ENCODE measurements at regions not wholly inside any gene's neighbourhood (a gene's known extent, or its start where the extent isn't known, plus 50 kb on each side); places are given as distances from the start of the nearest gene placed in this dataset.

DNA sequence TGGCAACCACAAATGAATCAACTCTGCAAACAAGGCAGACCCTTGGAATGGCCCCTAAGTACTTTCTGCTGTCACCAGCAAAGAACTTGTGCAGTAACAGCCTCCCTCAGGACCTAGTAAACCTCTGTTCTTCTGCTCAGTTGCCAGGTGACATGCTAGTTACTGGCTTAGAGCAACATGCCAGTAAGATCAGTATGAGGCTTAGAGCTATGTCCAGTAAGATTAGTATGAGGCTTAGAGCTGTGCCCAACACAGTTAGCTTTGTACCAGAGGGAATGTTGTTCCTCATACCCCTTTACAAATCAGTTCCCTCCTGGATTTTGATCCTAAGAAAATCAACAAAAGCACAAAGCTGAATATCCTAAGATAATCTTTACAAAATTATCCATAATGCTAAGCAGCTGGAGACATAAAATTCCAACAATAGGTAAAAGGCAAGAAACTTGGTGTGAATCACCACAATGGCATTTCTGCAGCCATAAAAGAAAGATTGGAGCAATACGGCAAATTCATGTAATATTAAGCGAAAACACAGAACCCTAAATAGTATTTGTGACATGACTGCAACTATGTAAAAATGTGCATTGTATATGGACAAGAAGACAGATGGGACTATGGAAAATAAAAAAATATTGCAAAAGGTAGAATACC lies 107.3 kb upstream of the LPP start:
- no peak for DNase-seq

DNA sequence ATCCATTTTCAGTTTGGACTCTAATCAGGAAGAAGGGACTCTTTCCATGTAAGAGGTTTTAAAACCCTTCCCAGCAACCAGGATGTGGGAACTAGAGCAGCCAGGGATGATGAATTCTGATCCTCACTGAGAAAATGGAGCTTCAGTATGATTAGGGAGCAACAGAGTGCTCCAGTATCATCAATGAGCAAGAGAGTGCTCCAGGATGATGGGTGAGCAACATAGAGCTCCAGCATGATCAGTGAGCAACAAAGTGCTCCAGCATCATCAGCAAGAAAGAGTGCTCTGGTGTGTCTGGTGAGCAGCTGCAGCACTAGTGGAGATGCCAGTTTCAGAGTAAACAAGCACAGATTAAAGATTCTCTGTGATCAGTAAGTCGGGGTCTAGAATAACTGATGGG lies 106.4 kb upstream of the LPP start:
- DNase-seq = no peak

DNA sequence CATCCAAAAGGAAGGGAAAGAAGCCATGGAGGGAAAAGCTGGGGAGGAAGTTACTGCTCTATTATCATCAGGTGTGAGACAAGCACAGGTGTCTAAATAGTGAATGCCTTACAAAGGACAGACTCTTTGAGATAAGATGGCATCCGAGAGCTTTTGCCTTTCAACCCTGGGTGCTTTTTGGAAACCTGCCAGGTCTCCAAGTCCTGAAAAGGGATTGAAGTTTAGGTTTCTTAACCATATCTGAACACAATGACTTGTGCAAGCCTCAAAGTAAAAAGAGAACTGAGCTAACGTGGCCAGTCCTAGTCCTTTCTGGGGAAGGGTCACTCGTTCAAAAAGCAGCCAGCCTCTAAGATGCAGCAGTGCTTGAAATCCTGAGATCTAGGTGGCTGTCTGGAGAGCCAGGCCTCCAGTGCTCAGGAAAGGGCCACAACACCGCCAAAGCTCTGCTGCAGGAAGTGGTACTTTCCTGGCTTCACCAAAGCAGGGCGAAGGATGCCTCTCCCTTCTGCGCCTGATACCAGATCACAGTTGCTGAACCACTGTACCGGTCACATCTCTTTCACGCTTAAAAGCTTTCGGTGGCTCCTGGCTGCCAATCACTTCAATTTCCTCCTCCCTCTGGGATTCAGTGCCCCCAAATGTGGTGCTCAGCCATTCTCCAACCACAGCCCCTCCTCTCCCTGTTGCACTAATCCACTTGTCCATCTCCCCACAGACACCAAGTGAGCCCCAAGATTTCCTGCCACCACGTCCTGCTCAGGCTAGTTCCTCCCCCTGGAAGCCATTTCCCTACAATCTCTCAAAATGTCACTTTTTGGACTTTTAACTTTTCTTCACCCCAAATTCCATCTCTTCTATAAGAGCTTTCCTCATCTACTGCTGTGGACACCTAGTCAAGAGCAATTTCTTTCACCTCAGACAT lies 104.1 kb upstream of the LPP start:
- DNase-seq = no peak

DNA sequence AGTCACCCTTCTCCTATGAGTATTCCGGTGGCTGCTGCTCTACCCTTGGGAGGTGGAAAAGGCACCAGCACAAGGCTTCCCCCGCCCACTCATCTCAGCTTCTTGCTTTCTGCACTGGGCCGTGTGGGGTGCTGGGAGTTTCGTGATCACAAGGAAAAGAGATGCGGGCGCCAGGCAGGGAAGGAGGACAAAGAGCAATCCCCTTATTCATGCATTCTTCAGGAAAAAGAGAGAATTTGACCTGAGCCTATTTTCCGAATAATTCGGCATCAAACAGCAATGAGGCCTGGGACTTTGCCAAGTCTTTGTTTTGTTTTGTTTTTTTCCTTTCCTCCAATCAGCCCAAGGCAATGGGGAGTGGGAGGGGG lies 102.2 kb upstream of the LPP start:
- DNase-seq = no peak

DNA sequence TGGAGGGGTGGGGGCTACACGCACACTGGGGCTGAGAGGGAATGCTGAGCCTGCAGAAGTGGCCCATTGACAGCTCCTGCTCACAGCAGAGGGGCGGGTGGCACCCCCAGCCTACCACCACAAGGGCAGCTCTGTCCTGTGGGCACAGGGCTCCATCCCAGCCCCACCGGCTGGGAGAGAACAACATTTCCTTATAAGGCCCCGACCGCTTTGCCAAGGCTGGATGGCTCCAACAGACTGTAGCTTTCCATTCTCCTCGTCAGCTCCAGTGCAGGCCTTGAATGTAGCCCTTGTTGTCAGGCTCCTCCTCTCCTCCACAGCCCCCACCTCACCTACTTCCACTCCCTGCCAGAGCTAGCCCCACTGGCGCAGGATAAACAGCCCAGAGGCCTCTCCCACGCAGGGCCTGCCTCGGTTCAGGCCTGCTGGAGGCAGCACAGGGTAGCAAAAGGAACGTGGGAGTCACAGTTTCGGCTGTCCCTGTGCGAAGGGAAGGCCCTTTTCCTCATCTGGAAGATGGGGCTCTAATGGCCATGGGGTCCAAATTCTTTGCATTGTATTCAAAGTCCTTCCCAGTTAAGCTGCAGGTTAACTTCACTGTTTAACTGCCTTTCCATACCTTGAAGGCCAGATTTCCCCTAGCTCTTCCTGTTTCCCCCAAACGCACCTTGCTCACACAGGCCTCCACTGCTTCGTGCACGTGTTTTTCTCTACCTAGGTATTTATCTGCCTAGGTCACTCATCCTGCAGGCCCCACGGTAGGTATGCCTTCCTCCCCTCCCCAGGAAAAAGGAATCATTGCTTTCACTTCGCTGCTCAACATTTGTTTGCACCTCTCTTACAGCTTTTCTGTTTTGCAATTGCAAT lies 101.6 kb upstream of the LPP start:
- no peak for DNase-seq

DNA sequence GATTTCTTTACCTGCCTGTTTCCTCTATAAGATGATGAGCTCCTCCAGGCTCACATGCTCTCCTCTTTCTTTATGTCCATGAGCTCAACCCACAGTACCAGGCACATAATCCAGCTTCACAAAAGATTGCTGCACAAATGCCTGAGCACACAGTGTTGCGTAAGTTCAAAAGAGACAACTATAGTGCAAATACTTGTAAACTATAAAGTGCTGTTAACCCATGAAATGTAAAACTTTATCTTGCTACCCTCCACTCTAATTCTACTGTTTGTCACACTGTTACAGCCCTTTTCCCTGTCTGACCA lies 101.0 kb upstream of the LPP start:
- DNase-seq = no peak

DNA sequence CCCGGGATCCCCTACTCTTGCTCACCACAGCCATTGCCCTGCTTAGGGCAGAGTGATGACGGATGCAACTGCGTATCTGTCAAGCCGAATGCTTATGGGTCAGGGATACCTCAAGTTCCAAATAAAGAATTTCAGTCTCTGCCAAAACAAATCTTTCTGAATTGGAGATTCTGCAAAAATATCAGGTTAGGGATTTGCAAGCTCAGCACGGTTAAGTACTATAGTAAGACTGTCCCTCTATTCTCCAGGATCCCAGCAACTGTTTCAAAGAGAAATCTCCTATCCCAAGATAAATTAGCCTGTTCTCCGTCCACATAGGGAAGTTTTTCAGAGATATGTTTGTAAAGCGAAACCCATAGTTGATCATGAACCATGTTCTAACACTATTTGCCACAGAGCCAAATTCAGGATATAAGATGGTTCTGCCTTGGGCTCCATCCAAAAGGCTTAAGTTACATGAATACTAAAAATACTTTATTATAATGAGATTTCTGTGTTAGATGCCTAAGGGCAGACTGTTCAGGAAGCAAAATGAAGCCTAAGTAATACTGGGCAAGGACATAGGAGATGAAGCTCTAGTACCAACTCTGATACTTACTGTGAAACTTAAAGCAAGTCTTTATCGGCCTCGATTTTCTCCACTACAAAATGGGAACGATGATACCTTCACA lies 100.1 kb upstream of the LPP start:
- no peak for DNase-seq

DNA sequence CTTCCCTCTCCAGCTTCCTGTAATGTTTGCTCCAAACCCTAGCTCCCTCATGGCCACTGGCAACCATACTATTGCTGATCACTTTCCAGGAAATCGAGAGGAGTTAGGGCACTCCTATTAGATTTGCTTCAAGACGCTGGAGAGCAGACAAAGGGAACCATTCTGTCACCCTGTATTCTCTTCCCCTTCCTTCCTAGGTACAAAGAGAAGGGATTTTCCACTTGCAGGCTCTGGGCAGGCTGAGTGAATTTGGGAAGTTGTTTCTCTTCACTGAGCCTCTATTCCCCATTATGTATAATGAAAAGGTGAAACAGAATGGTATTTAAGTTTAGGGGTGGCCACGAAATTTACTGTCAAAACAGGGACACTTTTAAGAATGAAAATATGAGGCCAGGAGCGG lies 99.4 kb upstream of the LPP start:
- no peak for DNase-seq

DNA sequence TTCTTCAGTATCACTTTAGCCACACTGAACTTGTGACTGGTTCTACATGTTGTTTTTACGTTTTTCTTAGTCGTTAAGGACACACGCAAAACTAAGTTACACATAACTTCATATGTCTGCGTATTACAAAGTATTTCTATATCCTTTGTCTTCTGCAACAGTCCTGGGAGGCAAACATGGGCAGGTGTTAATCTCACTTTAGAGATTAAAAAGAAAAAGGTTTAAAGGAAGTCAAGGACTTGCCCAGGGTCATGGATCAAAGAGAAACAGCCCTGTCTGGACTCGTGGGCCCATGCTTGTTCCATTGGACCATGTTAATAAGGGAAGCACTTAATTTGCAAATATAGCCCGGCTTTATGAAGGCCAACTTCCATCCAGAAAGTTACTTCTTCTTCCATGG lies 98.6 kb upstream of the LPP start:
- DNase-seq = no peak

DNA sequence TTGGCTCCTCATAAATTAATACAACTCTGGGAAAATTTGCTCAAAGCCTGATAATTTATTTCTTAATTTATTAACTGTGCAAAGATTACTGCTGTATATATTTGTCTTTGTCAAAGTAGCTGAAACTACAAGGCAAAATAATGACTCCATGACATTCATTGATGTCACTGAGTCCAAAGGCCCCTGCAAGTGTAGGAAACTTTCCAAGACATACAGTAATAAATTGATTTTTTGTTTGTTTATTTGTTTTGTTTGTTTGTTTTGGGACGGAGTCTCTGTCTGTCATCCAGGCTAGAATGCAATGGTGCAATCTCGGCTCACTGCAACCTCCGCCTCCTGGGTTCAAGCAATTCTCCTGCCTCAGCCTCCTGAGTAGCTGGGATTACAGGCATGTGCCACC lies 96.8 kb upstream of the LPP start:
- DNase-seq = no peak

DNA sequence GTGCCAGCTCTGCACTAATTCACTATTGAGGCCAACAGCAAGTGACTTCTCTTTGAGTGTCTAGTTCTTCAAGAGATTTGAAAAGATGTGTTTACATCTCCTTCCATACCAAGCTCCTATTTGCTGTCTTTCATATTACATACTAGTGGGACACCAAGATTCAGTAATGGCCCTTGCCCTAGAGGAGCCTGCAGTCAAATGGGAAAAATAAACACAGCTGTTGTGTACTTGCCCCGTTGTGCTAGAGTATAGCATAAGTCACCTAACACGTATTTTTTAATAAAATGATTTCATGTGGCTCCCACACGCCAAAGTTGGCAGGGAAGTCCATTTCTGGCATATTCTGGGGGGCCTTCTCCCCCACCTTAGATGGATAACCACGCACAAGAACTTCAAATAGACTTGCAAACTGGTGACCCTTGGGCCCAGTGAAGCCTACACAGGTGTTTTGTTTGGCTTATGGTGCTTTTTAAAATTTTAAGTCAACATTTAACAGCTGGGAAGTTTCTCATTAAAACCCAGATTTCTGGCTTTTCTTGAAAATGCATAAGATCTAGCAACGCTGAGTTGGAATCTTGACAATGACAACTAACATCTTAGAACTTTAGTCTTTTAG lies 95.3 kb upstream of the LPP start:
- DNase-seq = no peak

DNA sequence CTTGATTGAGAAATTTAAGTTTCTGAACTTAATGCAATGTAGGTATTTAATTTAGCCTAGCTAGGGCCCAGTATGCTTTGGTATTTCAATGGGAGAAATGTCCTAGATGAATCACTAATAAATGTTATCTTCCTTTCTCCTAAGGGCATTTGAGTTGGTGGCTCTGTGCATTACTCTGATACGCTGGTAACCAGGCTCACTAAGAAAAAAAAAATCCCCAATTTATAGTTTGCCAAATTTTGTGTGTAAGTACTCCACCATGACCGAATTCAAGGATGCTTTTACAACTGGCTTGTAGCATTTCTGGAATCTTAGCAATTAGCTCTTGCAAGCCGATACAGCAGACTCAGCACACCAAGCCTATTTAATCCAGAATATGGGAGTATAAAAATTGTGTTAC lies 94.6 kb upstream of the LPP start:
- no peak for DNase-seq

DNA sequence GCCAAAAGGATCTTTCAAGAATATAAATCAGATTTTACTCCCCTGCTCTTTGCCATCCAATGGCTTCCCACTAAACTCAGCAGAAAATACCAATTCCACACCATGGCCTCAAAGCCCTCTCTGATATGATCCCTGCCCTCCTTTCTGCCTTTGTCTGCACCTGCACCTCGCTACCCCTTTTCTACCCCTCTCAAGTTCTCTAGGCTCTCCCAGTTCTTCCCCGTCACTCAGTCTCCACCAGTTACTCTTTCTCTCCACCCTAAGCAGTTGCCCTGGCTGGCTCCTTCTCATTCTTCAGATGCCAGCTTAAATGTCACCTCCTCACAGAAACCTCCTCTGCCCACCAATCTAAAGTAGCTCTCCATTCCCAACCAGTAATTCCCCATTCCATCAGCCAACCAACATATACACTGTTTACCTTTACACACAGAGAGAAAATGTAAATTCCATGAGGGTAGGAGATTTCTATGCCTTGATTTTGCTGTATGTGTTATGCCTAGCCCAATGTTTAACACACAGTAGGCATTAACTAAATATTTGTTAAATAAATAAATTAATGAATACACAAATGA lies 93.6 kb upstream of the LPP start:
- DNase-seq = no peak

DNA sequence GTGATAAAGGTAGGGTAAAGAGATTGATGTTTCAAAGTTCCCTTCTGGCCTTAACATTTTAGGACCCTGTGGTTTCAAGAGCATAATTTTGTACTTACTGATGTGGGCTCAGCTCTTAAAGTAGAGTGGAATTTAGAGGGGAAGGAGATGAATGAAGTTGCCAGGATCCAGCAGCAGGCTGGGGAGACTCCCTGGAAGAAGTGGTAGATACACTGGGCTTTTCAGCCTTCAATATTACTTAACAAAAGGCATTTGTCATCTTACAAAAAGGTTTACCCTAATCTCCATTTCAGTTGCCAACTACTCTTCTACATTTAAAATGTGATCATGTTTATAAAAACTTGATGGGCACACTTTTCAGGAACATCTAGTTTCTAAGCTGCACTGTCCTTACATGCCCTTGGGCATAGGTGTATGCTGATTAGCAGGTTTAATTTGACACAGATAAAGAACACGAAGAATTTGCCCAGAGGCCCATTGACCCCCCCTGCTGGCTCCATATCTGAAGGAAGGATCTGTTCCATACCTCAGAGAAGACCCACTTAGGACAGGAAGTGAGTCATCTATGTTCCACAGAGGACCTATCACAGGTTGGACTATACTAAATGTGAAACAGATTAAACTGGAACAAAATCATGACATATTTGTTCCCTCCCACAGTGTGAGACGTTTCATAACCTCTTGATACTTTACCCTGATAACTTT lies 93.0 kb upstream of the LPP start:
- no peak for DNase-seq

DNA sequence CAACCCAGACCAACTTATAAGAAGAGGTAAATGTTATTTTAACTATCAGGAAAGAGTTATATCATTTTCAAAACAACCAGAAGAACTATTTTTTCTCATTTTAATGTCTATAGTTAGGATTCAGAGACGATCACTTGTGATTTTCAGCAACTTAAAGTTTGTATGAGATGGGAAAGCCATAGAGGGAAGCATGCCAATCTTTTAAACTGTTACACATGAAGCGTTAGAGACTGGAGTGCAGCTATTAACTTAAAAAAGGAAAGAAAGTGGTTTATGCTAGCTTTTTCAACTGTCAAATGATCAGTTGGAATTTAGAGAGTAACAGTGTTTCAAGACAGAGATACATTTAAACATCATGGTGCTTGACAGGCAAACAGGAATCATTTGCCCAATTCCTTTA lies 91.7 kb upstream of the LPP start:
- no peak for DNase-seq

DNA sequence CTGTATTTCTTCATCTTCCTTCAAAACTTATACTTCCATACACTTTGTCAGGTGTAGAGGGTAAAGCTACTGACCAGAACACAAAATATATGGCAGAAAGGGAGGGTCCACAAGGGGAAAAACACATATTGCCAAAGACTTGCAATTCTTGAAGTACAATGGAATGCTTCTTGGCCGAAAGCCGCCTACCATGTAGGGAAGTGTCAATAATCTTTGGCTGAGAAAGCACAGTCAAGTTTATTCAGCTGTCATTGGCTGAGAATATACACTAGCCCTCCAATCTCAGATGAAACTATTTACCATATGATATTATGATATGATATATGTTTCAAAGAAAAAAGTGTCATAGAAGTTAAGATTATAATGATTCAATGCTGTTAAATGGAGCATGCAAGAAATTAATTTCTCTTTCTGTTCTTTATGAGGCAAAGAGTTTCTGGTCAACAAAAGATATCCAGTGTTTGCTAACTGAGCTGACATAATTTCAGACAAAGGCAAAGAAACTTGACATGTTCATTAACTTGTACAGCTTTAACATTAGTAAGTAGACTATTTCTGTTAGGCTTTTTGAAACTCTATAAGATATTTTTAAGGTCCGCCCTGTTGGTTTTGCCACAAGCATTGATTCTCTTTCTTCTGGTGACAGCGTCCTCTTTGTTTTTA lies 89.0 kb upstream of the LPP start:
- no peak for DNase-seq

DNA sequence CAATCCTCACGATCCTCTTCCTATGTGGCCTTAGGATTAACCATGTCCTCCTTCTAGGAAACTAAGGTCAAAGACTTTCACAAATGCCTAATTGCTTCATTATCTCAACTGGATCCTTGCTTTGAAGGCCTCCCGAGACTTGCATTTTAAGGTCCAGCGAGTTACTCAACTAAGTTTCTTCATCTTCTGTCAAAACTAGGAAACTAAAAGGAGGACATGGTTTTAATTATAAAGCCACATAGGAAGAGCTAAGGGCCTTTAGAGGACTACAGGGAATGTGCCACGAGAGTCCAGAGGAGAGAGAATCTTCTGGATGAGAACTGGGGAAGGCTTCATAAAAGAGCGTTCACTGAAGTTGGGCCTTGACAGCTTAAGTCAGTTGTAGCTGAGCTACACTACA lies 87.8 kb upstream of the LPP start:
- DNase-seq = no peak

DNA sequence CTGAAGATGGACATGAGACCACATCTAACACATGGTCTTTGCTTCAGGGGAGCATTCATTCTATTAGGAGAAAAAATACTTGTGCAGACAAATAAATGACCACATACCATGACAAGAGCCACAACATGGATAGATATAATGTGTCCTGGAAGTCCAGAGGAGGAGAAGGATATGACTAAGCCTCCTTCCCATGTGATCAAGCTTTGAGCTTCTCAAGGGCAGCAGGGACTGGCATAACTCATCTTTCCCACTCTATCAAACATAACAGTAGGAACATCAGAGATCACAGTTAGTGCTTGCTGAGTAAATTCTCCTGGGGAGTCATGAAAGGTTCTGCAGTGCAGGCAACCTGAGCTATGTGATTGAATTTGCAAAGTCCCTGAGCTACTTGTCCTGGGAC lies 86.0 kb upstream of the LPP start:
- no peak for DNase-seq

DNA sequence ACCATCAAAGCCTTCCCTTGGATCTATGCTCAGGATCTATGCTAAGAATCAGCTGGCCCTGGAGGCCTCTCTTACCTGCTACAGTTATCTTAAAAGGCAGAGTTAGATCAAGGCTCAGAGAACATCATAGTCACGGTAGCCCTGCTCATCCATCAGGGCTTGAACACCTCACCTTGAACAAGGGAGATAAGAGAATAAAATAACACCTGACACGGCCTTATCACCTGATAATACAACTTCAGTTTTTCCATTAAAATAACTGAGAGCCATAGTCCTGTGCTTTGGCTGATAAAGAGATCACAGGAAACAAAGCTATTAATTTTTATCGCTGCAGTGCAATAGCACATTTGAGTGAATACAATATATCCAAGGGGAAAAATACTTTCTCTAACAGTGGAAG lies 85.6 kb upstream of the LPP start:
- no peak for DNase-seq

DNA sequence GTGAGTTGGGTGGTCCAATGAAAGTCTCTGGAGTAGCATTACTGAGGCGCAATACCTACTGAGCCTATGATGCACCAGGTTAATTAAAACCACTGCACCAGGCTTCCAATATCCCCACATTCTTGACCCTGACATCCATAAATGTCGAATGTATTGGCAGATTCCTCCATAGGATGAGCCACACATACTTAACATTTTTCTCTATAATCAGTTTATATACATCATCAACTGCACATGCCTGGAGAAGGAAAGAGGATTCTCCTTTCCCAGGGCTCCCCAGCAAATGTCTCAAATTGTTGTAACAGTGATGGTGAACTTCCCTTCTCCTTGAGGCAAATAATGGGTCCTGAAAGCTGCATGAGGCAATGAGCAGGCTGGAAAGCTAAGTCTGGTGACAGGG lies 82.3 kb upstream of the LPP start:
- no peak for DNase-seq

DNA sequence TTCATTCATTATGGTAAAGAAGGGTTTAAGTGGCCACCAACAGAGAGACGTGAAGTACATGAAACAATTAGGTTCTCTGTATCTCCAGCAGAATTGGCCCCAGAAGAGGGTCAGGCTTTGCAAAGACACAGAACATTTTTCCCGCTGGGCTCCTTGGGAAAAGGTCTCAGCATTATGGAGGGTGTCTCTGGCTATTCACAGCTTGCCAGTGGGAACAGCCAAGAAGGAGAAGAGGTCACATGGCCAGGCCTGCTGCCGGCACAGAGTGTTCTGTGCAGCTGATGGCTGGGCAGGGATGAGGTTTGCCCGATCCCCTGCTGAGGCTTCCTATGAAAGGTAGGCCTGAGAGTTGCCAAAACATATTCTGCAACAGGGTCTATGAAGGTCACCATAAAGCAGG lies 77.8 kb upstream of the LPP start:
- DNase-seq = no peak

All from SHP77 treated with DMSO at 0.1 percent for 48 hours (cell line).